HG03571 (cell line): ENCODE measurements at regions not wholly inside any gene's neighbourhood (a gene's known extent, or its start where the extent isn't known, plus 50 kb on each side); places are given as distances from the start of the nearest gene placed in this dataset.

Experiments used
- ATAC-seq: cut with Tn5 transposase; IDR thresholded peaks from one replicate; pipeline ENCODE4 v1.9.1; 2021; ENCODE audit not compliant: unreplicated experiment

DNA sequence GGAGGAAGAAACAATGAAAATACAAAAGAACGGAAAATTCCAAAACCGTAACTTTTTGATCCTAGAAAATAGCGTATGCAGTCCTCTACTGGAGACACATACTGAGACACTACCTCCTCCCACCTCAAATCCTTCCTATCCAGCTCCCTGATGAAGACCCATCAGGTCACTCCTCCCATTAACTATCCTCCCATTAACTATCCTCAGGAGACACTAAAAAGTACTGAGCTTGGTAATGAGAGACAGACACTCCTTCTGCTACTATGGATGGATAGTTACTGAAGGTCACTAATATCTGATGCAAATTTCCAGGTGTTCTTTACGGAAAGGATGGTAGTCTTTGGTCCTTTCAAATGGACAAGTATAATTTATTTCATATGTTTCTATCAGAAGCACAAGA lies 237.5 kb upstream of the BLID start:
- no peak for ATAC-seq

GRCh38 chr11:122348659-122349409 lies 232.8 kb upstream of the BLID start:
- no peak for ATAC-seq

GRCh38 chr11:122346006-122346405 lies 230.0 kb upstream of the BLID start:
- ATAC-seq = no peak

- ATAC-seq = no peak
Measured at GRCh38 chr11:122345586-122345985, 229.6 kb upstream of the BLID start.

GRCh38 chr11:122344215-122344614 lies 228.2 kb upstream of the BLID start:
- ATAC-seq = no peak

DNA sequence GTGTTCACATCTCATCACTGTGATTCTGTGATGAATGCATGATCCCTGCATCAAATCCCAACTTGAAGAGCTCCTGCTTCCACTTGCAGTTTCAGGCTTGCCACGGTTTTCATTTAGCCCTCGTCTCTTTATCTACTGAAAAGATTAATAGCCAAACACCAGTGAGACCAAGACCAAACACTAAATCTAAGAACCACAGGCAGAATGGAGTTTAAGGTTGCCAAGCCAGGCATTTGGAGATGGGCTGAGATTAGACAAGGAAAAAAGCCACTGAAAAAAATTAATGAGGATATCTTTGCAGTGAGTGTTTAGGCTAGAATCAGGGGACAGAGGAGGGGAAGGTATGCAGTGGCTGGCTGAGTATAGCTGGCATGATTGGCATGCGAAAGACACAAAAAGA lies 227.2 kb upstream of the BLID start:
- no peak for ATAC-seq

DNA sequence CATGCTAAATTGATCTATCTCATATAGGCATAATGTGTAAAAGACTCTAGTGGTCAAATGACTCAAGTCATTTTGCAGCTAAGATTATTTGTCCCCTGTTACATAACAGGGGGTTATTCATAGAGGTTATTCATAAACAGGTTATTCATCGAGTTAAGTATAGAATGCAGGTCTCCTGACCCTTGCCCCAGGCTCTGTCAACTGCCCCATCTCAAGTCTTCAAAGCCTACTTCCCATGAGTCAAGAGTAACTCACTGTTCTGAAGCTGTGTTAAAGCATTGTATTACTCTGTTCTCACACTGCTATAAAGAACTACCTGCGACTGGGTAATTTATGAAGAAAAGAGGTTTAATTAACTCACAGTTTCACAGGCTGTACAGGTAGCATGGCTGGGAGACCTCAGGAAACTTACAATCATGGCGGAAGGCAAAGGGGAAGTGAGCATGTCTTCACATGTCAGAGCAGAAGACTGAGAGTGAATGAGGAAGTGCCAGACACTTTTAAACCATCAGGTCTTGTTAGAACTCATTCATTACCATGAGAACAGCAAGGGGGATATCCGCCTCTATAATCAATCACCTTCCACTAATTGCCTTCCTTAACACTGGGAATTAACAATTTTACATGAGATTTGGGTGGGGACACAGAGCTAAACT lies 226.2 kb upstream of the BLID start:
- no peak for ATAC-seq

- ATAC-seq = no peak
Measured at GRCh38 chr11:122341477-122341876, 225.5 kb upstream of the BLID start.

- no peak for ATAC-seq
Measured at GRCh38 chr11:122340607-122341290, 224.7 kb upstream of the BLID start.

GRCh38 chr11:122339436-122340060 lies 223.5 kb upstream of the BLID start:
- ATAC-seq = no peak

- no peak for ATAC-seq
Measured at GRCh38 chr11:122337704-122338103, 221.7 kb upstream of the BLID start.

GRCh38 chr11:122337241-122337640 lies 221.2 kb upstream of the BLID start:
- ATAC-seq = no peak

DNA sequence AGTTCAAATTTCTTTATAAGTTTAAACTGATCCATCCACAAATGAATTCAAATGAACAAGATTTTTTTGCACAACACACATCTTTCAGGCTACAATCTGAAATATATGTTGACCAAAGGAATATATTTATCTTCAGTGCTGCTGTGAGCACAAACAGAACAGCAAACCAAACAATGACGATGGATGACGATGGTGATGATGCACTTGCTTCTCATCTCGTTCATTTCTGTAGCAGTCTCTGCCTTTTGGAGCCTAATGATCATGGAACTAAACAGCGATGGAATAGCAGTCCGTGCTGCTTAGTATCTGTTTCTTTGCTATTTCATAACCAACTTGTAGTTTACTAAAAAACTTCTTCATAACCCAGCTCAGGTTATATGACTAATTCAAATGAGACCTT lies 220.7 kb upstream of the BLID start:
- no peak for ATAC-seq

DNA sequence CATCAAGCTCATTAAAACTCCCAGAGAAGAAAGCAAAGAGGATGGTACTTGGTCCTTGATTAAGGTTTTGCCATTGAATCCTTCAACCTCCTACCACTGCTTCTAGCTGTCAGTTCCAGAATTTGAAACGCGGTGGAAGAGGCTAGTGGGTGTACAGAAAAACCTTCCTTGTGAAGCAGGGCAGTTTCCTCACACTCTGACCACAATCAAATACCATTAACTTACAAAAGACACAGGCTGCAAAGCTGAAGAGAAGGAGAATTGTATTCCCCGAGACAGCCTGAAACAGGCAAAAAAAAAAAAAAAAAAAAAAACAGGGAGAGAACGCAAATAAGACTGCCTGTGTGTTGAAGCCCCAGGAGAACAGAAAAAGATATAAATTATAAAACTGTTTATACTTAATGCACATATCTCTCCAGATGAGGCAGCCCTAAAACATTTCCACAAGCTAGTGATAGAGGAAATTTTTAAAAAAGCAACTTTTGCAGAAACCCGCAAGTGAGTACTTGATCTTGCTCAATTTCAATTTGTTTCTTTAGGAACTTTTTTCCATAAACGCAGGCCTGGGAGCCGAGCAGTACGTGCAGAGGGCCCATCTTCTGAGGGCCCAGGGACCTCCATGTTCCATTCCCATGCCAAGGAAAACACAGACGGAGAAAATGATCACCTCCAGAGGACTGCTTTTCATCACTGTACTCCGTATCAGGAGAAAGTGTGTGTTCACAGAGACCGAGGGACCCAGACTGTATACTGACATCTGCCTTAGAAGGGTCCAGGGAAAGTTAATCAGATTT lies 218.7 kb upstream of the BLID start:
- ATAC-seq = no peak

- ATAC-seq = no peak
Measured at GRCh38 chr11:122333467-122333866, 217.5 kb upstream of the BLID start.

DNA sequence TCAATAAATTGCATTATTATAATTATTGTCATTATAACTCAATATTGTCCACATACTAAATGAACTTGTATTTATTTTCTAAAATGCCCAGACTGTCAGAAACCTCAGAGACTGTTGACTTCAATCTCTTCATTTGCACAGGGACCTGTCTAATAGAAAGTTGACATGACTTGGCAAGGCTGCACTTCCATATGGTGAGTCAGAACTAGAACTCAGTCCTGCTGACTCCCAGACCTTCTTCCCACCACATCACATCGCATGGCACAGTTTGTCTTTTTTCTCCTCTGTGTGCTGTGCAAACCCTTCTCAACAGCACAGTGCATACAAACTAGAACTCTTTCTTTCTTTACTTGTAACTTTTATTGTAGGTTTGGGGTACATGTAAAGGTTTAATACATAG lies 215.1 kb upstream of the BLID start:
- no peak for ATAC-seq

DNA sequence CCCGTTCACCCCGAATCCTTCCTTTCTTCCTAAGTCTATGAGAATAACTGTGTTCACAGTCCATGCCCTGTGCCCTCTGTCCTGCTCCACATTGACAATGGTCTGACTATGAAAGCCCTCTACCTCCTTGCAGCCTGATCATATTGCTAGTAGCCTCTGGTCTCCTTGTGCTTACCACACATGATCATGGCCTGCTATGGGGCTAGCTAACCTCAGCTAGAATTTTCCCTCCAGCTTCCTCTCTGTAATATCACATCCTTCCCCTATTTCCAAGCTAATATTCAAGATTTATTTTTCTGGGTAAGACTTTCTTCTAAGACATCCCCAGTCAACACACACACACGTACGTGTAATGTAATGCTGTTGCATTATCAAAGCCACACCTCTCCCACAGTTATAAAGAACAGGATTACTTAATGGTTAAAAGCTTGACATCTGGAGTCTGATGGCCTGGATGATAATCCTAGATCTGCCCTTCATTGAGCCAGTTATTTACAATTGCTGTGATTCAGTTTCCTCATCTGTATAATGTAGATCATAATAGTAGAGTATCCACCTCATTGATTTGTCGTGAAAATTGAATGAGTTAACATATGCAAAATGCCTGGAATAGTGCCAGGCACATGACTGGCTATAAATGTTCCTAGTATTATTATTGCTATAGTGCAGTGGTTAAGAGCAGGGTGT lies 214.4 kb upstream of the BLID start:
- ATAC-seq = no peak

GRCh38 chr11:122327528-122327927 lies 211.5 kb upstream of the BLID start:
- ATAC-seq = no peak

DNA sequence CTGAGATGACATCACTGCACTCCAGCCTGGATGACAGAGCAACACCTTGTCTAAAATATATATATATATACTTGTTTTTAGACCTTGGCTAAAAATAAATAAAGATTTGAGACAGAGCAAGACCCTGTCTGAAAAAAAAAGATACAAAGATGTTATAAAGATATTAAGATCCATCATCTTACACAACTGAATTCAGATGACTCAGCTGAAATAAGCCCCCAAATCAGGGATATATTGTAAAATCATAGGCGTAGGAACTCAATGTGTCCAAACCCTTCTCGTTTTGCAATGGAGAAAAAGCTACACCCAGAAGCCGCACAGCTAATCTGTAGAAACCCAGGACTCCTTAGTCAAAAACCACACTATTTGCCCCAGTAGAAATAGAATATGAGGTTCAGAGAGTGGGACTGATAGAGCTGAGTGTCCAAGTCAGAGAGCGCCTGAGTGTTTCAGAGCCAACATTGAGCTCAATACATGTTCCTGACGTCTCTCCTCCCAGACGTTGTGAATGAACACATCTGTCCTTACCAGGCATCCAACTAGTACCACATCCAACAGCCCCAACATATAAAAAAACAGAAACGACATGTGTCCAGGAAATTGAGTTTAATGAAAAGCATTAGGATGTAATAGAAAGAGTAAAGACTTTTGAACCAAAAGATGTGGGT lies 207.9 kb upstream of the BLID start:
- ATAC-seq = no peak

DNA sequence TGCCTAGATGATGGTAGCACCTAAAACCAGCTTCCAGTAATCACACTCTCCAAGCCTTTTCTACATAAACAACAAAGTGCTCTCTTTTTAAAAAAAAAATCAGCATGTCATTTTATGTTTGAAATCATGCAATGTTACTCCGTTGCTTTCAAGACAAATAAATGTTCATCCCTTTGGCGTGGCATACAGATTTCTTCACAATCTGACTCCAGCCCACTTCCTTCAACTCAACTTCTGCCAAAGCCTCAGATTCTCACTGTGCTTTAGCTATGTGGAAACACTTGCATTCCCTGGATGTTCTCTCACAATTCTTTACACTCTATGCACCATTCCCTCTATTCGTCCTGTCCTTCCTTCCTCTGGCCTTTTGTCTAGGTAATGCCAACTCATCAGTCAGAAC lies 206.3 kb upstream of the BLID start:
- ATAC-seq = no peak
